Type B pancreatic cell (in vitro differentiated cells): ENCODE measurements at regions not wholly inside any gene's neighbourhood (a gene's known extent, or its start where the extent isn't known, plus 50 kb on each side); places are given as distances from the start of the nearest gene placed in this dataset.

Source experiments
- DNase-seq: peaks from one replicate; pipeline ENCODE4 v3.0.0; 2021; ENCODE audit warnings: mixed read lengths; ENCODE audit not compliant: unreplicated experiment; ENCODE audit errors: extremely low spot score
- H3K27ac Mint-ChIP-seq: 2 replicates; pipeline ENCODE4 v1.8.0; 2021; ENCODE audit warnings: mild to moderate bottlenecking, mixed read lengths
- H3K27me3 Mint-ChIP-seq: 2 replicates; pipeline ENCODE4 v1.8.0; 2021; ENCODE audit warnings: mixed read lengths
- H3K36me3 Mint-ChIP-seq: 2 replicates; pipeline ENCODE4 v1.8.0; 2021; ENCODE audit warnings: mixed read lengths
- H3K4me1 Mint-ChIP-seq: one replicate; pipeline ENCODE4 v1.8.0; 2021; ENCODE audit warnings: mixed read lengths; ENCODE audit not compliant: unreplicated experiment
- H3K4me3 Mint-ChIP-seq: 2 replicates; pipeline ENCODE4 v1.8.0; 2021; ENCODE audit warnings: mild to moderate bottlenecking, mixed read lengths
- H3K9me3 Mint-ChIP-seq: 2 replicates; pipeline ENCODE4 v1.8.0; 2021; ENCODE audit warnings: mixed read lengths
- TF ChIP-seq, protein P1 (sequence below): fragments of 200-600 bp; sonication (generic); conservative IDR thresholded peaks from 2 replicates; pipeline ENCODE4 v1.5.0; 2021; ENCODE audit warnings: antibody characterized with exemption, mild to moderate bottlenecking

DNA sequence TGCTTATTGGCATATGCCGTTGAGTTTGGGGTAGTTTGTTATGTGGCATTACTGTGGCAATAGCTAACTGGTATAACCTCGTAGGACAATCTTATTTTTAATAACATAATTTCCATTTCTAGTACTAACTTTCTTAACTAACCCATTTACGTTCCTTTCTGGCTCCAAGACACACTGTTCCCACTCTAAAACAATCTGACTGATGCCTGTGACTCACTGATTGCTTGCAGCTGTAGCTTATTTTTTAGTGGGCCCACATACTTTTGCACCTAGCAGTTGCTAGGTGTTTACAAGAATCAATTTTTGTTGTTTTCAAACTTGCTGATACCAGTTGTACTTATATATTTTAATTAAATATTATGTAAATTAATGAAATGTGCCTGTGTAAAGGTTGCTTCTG lies 52.2 kb downstream of the FAT3 start:
- Mint-ChIP-seq H3K27ac (no peak overlapping the region), H3K9me3 (no peaks in the 10 kb centered on the region), H3K36me3 (peaks cover 13% of the 10 kb centered on the region), H3K27me3 (no peaks in the 10 kb centered on the region), H3K4me1 (peaks cover 12% of the 10 kb centered on the region), H3K4me3 (no peak overlapping the region)
- no peak for DNase-seq
- TF ChIP-seq, protein P1, sequence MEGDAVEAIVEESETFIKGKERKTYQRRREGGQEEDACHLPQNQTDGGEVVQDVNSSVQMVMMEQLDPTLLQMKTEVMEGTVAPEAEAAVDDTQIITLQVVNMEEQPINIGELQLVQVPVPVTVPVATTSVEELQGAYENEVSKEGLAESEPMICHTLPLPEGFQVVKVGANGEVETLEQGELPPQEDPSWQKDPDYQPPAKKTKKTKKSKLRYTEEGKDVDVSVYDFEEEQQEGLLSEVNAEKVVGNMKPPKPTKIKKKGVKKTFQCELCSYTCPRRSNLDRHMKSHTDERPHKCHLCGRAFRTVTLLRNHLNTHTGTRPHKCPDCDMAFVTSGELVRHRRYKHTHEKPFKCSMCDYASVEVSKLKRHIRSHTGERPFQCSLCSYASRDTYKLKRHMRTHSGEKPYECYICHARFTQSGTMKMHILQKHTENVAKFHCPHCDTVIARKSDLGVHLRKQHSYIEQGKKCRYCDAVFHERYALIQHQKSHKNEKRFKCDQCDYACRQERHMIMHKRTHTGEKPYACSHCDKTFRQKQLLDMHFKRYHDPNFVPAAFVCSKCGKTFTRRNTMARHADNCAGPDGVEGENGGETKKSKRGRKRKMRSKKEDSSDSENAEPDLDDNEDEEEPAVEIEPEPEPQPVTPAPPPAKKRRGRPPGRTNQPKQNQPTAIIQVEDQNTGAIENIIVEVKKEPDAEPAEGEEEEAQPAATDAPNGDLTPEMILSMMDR = no peak

DNA sequence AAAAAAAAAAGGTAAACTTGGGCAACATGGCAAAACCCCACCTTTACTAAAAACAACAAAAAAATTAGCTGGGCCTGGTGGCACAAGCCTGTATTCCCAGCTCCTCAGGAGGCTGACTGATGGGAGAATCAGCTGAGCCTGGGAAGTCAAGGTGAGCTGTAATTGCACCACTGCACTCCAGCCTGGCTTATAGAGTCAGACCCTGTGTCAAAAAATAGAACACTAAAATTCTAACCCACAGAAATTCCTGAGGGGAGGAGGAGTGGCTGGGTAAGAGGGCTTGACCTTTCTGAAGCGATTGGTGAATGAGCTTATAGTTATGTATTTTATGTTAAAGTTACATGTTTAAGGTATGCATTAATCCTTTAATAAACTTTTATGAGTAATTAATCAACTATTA lies 53.3 kb downstream of the FAT3 start:
- DNase-seq = no peak
- Mint-ChIP-seq H3K27ac (no peak overlapping the region), H3K4me3 (no peak overlapping the region), H3K9me3 (no peaks in the 10 kb centered on the region), H3K27me3 (no peaks in the 10 kb centered on the region), H3K4me1 (peaks cover 12% of the 10 kb centered on the region), H3K36me3 (peaks cover 13% of the 10 kb centered on the region)
- TF ChIP-seq, protein P1 = no peak

DNA sequence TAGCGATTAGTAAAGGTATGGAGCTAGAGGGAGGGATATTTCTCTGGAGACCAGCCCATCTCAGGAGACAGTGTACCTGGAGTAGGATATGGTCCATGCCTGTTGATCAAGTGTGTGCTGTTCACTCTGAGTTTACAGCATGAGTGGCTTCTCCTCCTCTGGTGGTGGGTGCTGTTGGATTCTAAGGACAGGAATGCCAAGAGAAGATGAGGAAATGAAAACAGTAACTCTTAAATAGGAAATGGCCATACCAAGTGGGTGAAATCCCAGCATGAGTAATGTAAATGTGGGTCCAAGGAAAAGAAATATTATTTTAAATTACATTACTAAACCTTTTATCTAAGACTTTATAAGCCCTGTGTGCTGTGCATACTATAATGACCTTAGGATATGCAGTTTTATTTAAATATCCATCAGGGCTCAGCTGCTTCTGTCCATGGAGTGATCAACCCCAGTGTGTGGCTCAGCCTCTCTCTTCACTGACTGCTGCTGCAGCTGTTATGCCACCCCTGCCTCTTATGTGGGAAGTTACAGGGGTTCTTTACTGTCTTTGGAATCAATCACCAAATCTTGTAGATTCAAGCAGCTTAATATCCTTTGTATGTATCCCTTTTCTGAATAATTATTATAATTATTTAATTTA lies 54.3 kb downstream of the FAT3 start:
- H3K27ac Mint-ChIP-seq = no peak overlapping the region
- TF ChIP-seq, protein P1 = no peak

DNA sequence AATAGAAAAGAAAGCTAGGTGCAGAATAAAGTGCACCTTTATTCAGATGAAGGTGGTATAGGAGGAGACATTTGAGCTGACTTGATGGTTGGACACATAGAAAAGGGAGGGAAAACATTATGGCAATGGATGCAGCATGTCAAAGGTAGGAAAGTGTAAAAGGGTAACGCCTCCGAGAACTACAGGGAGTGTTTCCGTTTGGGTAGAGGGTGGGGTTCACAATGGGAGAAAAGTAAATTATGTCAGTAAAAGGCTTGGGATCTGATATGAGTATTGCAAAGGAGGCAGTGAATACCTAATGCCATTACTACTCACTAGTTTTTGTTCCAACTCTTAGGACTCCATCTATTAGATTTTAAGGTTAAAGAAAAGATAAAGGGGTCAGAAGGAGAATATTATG lies 59.5 kb downstream of the FAT3 start:
- H3K4me3 Mint-ChIP-seq = no peak overlapping the region

More for the DNA sequence above, 54.3 kb downstream of the FAT3 start:
- Mint-ChIP-seq H3K27me3 (no peaks in the 10 kb centered on the region), H3K4me3 (no peak overlapping the region), H3K4me1 (peaks cover 10% of the 10 kb centered on the region), H3K36me3 (peaks cover 13% of the 10 kb centered on the region), H3K9me3 (no peaks in the 10 kb centered on the region)
- DNase-seq = no peak

DNA sequence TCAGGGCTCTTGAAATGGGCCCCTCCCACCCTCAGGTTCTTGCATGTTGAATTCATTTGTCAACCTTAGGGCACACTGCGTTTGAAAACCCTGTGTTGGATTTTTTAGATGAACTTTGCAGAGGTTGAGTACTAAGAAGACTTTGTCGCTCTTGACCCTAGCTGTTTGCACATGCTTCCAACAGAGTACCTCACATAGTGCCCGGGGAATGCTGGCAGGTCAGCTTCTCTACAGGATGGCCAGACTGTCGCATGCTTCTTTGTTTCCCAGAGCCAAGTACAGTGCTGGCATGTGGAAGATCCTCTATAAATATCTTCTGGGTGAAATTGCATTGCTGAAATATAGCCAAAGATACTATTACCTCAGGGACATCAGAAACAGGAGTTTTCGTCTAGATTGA lies 59.9 kb downstream of the FAT3 start:
- H3K4me3 Mint-ChIP-seq = no peak overlapping the region
- H3K27ac Mint-ChIP-seq = no peak overlapping the region
- H3K4me1 Mint-ChIP-seq = peaks cover 29% of the 10 kb centered on the region
- TF ChIP-seq, protein P1 = no peak
- H3K27me3 Mint-ChIP-seq = no peaks in the 10 kb centered on the region
- H3K9me3 Mint-ChIP-seq = no peaks in the 10 kb centered on the region
- H3K36me3 Mint-ChIP-seq = no peaks in the 10 kb centered on the region
- DNase-seq = no peak

More for the DNA sequence above, 59.5 kb downstream of the FAT3 start:
- Mint-ChIP-seq H3K4me1 (peaks cover 29% of the 10 kb centered on the region), H3K36me3 (no peaks in the 10 kb centered on the region), H3K27me3 (no peaks in the 10 kb centered on the region), H3K27ac (no peak overlapping the region), H3K9me3 (no peaks in the 10 kb centered on the region)
- TF ChIP-seq, protein P1 = no peak
- no peak for DNase-seq
